ENCODE measurements at regions not wholly inside any gene's neighbourhood (a gene's known extent, or its start where the extent isn't known, plus 50 kb on each side); places are given as distances from the start of the nearest gene placed in this dataset.

DNA sequence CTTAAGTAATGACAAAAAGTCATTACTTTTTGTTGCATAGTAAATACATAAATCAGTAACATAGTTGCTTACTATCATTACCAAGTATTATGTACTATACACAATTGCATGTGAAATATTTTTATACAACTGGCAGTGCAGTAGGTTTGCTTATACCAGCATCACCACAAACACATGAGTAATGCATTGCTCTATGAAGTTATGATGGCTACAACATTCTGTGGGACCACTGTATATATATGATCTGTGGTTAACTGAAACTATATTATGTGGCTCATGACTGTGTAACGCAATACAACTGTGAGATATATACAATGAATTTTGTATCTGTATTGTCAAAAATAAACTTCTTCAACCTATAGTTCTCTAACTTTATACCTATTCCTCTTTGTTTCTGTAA lies 113.7 kb upstream of the RBMS3 start:
- peaks cover 24% of the 10 kb centered on the region for H3K4me1 Mint-ChIP-seq
- H3K27me3 Mint-ChIP-seq (ENCODE audit: low read depth, poor library complexity): no peaks in the 10 kb centered on the region
- no peak overlapping the region for H3K27ac Mint-ChIP-seq
- peaks cover 2% of the 10 kb centered on the region for H3K36me3 Mint-ChIP-seq (ENCODE audit: low read depth)
- no peak overlapping the region for H3K4me3 Mint-ChIP-seq
- no peak for DNase-seq
- TF ChIP-seq, protein P1, sequence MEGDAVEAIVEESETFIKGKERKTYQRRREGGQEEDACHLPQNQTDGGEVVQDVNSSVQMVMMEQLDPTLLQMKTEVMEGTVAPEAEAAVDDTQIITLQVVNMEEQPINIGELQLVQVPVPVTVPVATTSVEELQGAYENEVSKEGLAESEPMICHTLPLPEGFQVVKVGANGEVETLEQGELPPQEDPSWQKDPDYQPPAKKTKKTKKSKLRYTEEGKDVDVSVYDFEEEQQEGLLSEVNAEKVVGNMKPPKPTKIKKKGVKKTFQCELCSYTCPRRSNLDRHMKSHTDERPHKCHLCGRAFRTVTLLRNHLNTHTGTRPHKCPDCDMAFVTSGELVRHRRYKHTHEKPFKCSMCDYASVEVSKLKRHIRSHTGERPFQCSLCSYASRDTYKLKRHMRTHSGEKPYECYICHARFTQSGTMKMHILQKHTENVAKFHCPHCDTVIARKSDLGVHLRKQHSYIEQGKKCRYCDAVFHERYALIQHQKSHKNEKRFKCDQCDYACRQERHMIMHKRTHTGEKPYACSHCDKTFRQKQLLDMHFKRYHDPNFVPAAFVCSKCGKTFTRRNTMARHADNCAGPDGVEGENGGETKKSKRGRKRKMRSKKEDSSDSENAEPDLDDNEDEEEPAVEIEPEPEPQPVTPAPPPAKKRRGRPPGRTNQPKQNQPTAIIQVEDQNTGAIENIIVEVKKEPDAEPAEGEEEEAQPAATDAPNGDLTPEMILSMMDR (IDR thresholded peaks at IDR 0.05): no peak
- peaks cover 7% of the 10 kb centered on the region for H3K9me3 Mint-ChIP-seq

DNA sequence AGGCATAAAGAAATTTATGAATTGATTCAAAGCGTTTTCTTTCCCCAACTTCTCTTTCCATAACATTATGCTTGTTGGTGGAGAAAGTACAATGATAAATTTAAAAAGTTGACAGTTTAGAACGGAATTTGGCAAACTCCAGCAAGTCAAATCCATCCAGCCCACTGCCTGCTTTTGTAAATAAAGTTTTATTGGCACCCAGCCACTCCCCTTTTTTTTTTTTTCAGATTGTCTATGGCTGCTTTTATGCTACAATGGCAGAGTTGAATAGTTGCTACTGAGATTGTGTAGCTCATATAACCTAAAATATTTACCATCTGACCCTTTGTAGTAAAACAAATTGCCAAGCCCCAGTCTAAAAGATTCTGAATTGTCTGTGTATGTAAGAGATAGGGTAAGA lies 112.8 kb upstream of the RBMS3 start:
- Mint-ChIP-seq H3K4me3 (no peak overlapping the region), H3K36me3 (ENCODE audit: low read depth) (peaks cover 4% of the 10 kb centered on the region), H3K9me3 (peaks cover 9% of the 10 kb centered on the region), H3K27me3 (ENCODE audit: low read depth, poor library complexity) (no peaks in the 10 kb centered on the region), H3K27ac (no peak overlapping the region), H3K4me1 (peaks cover 26% of the 10 kb centered on the region)
- TF ChIP-seq, protein P1 (IDR thresholded peaks at IDR 0.05): no peak
- no peak for DNase-seq

DNA sequence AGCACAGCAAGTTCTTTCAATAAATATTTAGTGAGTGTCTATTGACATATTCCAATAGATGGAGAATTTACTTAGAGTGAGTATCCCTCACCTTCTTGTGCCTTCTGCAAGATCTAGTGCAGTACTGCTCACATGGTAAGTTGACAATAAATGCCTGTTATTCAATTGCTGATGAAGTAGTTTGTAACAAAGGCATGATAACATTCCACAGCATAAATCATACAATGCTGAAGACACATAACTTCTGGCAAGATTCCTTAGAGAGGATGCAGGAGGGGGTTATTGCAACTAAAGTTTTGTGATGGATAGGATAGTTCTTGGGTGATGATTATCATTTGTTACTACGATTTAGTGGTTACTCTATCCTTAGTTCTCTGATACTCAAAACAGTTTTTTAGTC lies 112.2 kb upstream of the RBMS3 start:
- TF ChIP-seq, protein P1 (IDR thresholded peaks at IDR 0.05): no peak
- Mint-ChIP-seq H3K4me1 (peaks cover 26% of the 10 kb centered on the region), H3K4me3 (no peak overlapping the region), H3K36me3 (ENCODE audit: low read depth) (peaks cover 4% of the 10 kb centered on the region), H3K27me3 (ENCODE audit: low read depth, poor library complexity) (no peaks in the 10 kb centered on the region), H3K27ac (no peak overlapping the region), H3K9me3 (peaks cover 9% of the 10 kb centered on the region)
- DNase-seq: no peak

DNA sequence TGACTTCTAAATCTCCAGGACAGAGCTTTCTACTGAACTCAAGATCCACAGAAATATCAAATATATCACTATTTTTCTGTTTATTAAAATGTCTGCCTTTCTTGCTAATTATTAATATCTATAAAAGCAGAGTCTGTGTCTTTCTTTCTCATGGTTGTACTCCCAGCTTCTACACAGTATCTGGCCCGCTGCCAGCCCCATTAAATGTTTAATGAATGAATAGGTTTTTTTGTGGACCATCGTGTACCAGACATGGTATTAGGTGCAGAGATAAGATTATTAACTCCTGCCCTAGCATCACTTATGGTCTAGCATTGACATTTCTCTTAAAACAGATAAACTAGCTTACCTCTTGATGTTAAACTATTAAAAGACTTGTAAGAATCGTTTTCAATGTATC lies 111.4 kb upstream of the RBMS3 start:
- Mint-ChIP-seq H3K36me3 (ENCODE audit: low read depth) (peaks cover 4% of the 10 kb centered on the region), H3K4me3 (no peak overlapping the region), H3K27me3 (ENCODE audit: low read depth, poor library complexity) (no peaks in the 10 kb centered on the region), H3K9me3 (peaks cover 9% of the 10 kb centered on the region), H3K27ac (no peak overlapping the region), H3K4me1 (peaks cover 26% of the 10 kb centered on the region)
- no peak for DNase-seq
- TF ChIP-seq, protein P1 (IDR thresholded peaks at IDR 0.05): no peak

DNA sequence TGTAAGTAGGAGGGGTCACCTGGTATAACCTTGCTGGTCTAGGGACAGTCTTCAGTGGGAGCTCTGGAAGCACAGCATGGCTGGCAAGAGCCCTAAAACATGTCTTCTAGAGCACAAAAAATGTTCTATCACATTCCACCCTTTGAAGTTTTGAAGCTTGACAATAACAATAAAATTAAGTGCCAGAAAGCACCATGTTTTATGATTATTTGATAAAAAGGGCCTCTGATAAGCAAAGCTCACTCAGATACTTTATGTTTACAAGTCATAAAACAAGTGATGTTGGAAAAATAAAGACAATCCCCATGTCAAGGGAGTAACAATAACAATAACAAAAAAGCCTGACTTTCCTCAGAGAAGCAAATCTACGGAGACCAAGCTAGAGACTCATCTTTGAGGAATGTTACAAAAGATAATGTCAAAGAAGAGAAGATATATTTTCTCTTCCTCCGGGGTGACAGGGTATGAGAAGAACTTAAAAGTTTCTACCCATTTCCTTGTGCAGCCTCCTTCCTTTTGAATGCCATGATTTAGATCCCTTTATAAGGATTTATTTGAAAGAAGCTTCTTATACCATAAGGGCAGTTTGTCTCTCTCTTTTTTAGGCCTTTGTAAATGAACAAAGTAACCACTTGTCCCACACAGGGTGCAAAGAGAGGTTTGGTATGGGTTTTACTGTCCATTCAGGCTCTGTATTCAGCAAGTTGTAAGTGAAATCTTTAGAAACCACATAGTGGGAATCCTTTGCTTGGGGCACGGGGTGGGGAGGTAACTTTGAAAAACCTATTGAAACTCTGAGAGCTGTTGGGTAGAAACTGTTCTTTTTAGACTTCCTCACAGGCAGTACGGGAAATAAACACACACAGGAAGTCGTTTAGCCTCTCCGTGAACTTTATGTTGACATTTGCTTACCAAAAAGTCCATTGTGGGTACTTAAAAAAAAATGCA lies 109.6 kb upstream of the RBMS3 start:
- TF ChIP-seq, protein P1 (IDR thresholded peaks at IDR 0.05): no peak
- peaks cover 9% of the 10 kb centered on the region for H3K9me3 Mint-ChIP-seq
- H3K36me3 Mint-ChIP-seq (ENCODE audit: low read depth): peaks cover 4% of the 10 kb centered on the region
- no peaks in the 10 kb centered on the region for H3K27me3 Mint-ChIP-seq (ENCODE audit: low read depth, poor library complexity)
- H3K27ac Mint-ChIP-seq: peak overlapping the region; percentile 96
- H3K4me1 Mint-ChIP-seq: peaks cover 26% of the 10 kb centered on the region
- no peak for DNase-seq
- H3K4me3 Mint-ChIP-seq: no peak overlapping the region

DNA sequence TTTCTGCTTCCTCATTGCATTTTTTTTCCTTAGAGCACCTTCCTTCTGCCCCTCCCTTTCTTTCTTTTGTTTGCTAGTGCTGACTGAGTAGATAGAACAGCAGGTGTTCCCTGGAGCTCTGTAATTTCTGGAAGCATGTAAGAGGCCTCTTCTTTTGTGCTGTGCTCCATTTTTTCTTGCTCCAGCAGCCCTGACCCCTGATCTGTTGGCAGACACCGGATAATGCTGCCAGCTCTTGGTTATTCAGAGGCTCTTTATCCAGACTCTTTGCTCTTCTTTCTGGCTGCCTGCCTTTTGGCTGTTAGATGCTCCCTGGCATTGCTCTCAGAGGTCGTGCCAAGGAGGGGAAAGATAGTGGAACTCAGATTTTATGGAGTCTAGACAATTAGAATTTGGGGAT lies 104.4 kb upstream of the RBMS3 start:
- H3K27ac Mint-ChIP-seq: no peak overlapping the region
- peaks cover 3% of the 10 kb centered on the region for H3K27me3 Mint-ChIP-seq (ENCODE audit: low read depth, poor library complexity)
- TF ChIP-seq, protein P1 (IDR thresholded peaks at IDR 0.05): no peak
- no peak for DNase-seq
- no peak overlapping the region for H3K4me3 Mint-ChIP-seq
- H3K4me1 Mint-ChIP-seq: peaks cover 14% of the 10 kb centered on the region
- H3K36me3 Mint-ChIP-seq (ENCODE audit: low read depth): peaks cover 4% of the 10 kb centered on the region
- peaks cover 9% of the 10 kb centered on the region for H3K9me3 Mint-ChIP-seq

All from nephron progenitor cell (in vitro differentiated cells).